ENCODE measurements at regions not wholly inside any gene's neighbourhood (a gene's known extent, or its start where the extent isn't known, plus 50 kb on each side); places are given as distances from the start of the nearest gene placed in this dataset.

DNA sequence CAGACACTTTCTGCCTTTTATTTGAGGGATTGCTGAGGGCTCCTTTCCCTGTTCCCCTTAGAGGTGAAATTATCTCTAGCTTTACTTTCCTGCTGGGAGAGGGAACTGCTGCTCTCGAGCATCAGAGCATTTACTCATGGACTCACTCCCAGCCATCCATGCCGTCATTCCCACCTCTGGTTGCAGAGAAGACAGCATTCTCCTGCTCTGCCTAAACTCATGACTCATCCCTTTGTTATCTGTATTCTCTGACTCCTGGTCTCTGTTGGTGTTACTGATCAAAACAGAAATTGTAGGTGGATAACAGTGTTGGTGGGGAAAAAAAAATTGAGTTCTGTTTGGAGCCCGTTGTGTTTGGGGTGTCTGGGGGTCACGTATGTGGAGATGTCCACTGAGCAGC is 159.3 kb downstream of the TTC8 start:
- no peaks in the 10 kb centered on the region for H4K20me1 ChIP-seq (ENCODE audit: insufficient read depth)
- H3F3A ChIP-seq (ENCODE audit: insufficient read depth, low read length, poor library complexity, severe bottlenecking), result no peaks in the 10 kb centered on the region
- no peak overlapping the region for H3K27ac ChIP-seq (ENCODE audit: low read length)
- H3K9me3 ChIP-seq (ENCODE audit: low read length), result no peaks in the 10 kb centered on the region
- H3K9me2 ChIP-seq (ENCODE audit: insufficient read depth, low read length), result no peaks in the 10 kb centered on the region
- no peaks in the 10 kb centered on the region for H3K36me3 ChIP-seq (ENCODE audit: insufficient read depth, low read length)
- H2AFZ ChIP-seq (ENCODE audit: low read depth, low read length), result no peak overlapping the region
- H3K4me2 ChIP-seq (ENCODE audit: low read length), result no peak overlapping the region
- H3K27me3 ChIP-seq (ENCODE audit: insufficient read depth, low read depth, low read length), result peaks cover 3% of the 10 kb centered on the region
- H3K4me3 ChIP-seq (ENCODE audit: low read length), result no peak overlapping the region
- H3K79me2 ChIP-seq (replicated peaks; ENCODE audit: insufficient read depth, low read length), result no peaks in the 10 kb centered on the region
- TF ChIP-seq, protein P1, sequence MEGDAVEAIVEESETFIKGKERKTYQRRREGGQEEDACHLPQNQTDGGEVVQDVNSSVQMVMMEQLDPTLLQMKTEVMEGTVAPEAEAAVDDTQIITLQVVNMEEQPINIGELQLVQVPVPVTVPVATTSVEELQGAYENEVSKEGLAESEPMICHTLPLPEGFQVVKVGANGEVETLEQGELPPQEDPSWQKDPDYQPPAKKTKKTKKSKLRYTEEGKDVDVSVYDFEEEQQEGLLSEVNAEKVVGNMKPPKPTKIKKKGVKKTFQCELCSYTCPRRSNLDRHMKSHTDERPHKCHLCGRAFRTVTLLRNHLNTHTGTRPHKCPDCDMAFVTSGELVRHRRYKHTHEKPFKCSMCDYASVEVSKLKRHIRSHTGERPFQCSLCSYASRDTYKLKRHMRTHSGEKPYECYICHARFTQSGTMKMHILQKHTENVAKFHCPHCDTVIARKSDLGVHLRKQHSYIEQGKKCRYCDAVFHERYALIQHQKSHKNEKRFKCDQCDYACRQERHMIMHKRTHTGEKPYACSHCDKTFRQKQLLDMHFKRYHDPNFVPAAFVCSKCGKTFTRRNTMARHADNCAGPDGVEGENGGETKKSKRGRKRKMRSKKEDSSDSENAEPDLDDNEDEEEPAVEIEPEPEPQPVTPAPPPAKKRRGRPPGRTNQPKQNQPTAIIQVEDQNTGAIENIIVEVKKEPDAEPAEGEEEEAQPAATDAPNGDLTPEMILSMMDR (IDR thresholded peaks at IDR 0.05; ENCODE audit: poor library complexity, severe bottlenecking), result no peak
- TF ChIP-seq SMC3 (conservative IDR thresholded peaks at IDR 0.05; ENCODE audit: poor library complexity), result no peak
- TF ChIP-seq RAD21 (conservative IDR thresholded peaks at IDR 0.05), result no peak
- TF ChIP-seq EP300 (conservative IDR thresholded peaks at IDR 0.05; ENCODE audit: poor library complexity, severe bottlenecking), result no peak
- no peak for TF ChIP-seq POLR2AphosphoS5 (IDR thresholded peaks at IDR 0.05)
- TF ChIP-seq, protein P2, sequence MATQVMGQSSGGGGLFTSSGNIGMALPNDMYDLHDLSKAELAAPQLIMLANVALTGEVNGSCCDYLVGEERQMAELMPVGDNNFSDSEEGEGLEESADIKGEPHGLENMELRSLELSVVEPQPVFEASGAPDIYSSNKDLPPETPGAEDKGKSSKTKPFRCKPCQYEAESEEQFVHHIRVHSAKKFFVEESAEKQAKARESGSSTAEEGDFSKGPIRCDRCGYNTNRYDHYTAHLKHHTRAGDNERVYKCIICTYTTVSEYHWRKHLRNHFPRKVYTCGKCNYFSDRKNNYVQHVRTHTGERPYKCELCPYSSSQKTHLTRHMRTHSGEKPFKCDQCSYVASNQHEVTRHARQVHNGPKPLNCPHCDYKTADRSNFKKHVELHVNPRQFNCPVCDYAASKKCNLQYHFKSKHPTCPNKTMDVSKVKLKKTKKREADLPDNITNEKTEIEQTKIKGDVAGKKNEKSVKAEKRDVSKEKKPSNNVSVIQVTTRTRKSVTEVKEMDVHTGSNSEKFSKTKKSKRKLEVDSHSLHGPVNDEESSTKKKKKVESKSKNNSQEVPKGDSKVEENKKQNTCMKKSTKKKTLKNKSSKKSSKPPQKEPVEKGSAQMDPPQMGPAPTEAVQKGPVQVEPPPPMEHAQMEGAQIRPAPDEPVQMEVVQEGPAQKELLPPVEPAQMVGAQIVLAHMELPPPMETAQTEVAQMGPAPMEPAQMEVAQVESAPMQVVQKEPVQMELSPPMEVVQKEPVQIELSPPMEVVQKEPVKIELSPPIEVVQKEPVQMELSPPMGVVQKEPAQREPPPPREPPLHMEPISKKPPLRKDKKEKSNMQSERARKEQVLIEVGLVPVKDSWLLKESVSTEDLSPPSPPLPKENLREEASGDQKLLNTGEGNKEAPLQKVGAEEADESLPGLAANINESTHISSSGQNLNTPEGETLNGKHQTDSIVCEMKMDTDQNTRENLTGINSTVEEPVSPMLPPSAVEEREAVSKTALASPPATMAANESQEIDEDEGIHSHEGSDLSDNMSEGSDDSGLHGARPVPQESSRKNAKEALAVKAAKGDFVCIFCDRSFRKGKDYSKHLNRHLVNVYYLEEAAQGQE (IDR thresholded peaks at IDR 0.05; ENCODE audit: borderline replicate concordance), result no peak
- TF ChIP-seq EZH2 (IDR thresholded peaks at IDR 0.05; ENCODE audit: borderline replicate concordance, insufficient read depth, low read length, poor library complexity, severe bottlenecking), result no peak
- no peak for TF ChIP-seq MXI1 (conservative IDR thresholded peaks at IDR 0.05; ENCODE audit: poor library complexity, severe bottlenecking)
- no peak for TF ChIP-seq TAF1 (IDR thresholded peaks at IDR 0.05; ENCODE audit: low read depth)
- no peak overlapping the region for H3K9ac ChIP-seq (ENCODE audit: low read length)

DNA sequence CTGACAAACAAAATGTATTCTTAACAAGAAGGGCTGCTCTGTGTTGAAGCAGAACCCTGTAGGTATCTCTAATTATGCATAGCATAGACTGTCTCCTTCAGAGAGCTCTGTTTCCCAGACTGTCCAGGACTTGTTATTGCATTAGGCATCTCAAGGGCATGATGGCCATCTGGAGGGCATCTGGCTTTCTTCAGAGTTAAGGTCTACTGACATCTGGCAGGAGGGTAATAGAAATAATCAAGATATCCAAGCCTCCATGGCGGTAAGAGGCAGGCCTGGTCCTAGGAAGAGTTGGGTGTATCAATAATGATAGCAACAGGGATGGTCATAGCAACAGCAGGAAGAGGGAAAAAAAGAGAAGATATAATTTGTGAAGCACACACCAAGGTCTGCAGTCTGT is 161.2 kb downstream of the TTC8 start:
- Histone ChIP-seq H3K4me3 (ENCODE audit: low read length) (no peak overlapping the region), H3K9me3 (ENCODE audit: low read length) (no peaks in the 10 kb centered on the region), H3K9me2 (ENCODE audit: insufficient read depth, low read length) (no peaks in the 10 kb centered on the region), H3K79me2 (replicated peaks; ENCODE audit: insufficient read depth, low read length) (no peaks in the 10 kb centered on the region), H3K27me3 (ENCODE audit: insufficient read depth, low read depth, low read length) (no peaks in the 10 kb centered on the region), H4K20me1 (ENCODE audit: insufficient read depth) (no peaks in the 10 kb centered on the region), H3K27ac (ENCODE audit: low read length) (no peak overlapping the region), H2AFZ (ENCODE audit: low read depth, low read length) (no peak overlapping the region), H3K36me3 (ENCODE audit: insufficient read depth, low read length) (no peaks in the 10 kb centered on the region), H3K4me2 (ENCODE audit: low read length) (no peak overlapping the region), H3F3A (ENCODE audit: insufficient read depth, low read length, poor library complexity, severe bottlenecking) (no peaks in the 10 kb centered on the region), H3K9ac (ENCODE audit: low read length) (no peak overlapping the region)
- TF ChIP-seq EP300 (conservative IDR thresholded peaks at IDR 0.05; ENCODE audit: poor library complexity, severe bottlenecking) (no peak), RAD21 (conservative IDR thresholded peaks at IDR 0.05) (no peak), POLR2AphosphoS5 (IDR thresholded peaks at IDR 0.05) (no peak), MXI1 (conservative IDR thresholded peaks at IDR 0.05; ENCODE audit: poor library complexity, severe bottlenecking) (no peak), EZH2 (IDR thresholded peaks at IDR 0.05; ENCODE audit: borderline replicate concordance, insufficient read depth, low read length, poor library complexity, severe bottlenecking) (no peak), SMC3 (conservative IDR thresholded peaks at IDR 0.05; ENCODE audit: poor library complexity) (no peak), TAF1 (IDR thresholded peaks at IDR 0.05; ENCODE audit: low read depth) (no peak)
- TF ChIP-seq, protein P1 (IDR thresholded peaks at IDR 0.05; ENCODE audit: poor library complexity, severe bottlenecking), result no peak
- TF ChIP-seq, protein P2 (IDR thresholded peaks at IDR 0.05; ENCODE audit: borderline replicate concordance), result no peak

Measured in neural cell (in vitro differentiated cells).